BJ (cell line): ENCODE measurements at regions not wholly inside any gene's neighbourhood (a gene's known extent, or its start where the extent isn't known, plus 50 kb on each side); places are given as distances from the start of the nearest gene placed in this dataset.
A peak's percentile ranks its signal among the peaks of the same experiment; 100 is the strongest.

Experiments used
- CTCF ChIA-PET: fragments of 350-600 bp; formaldehyde crosslinking; extraction: SDS; loops from one replicate; lab custom pipeline; 2021; ENCODE audit warnings: antibody characterized with exemption, inconsistent platforms; lab: Yijun Ruan, JAX
- POLR2A ChIA-PET: fragments of 300-600 bp; sonication (Branson Sonifier 250); formaldehyde crosslinking; extraction: SDS; loops from one replicate; lab custom pipeline; 2021; ENCODE audit warnings: antibody characterized with exemption; lab: Charles Lee
- DNase-seq: peaks from one replicate; pipeline ENCODE4 v3.0.0-alpha.2; 2011; ENCODE audit warnings: low read depth
- H3K27me3 ChIP-seq: 2 replicates; pipeline ENCODE4 v1.6.0; 2011; ENCODE audit warnings: low read length; ENCODE audit not compliant: control insufficient read depth, insufficient read depth
- H3K36me3 ChIP-seq: 2 replicates; pipeline ENCODE4 v1.5.1; 2011; ENCODE audit warnings: low read length; ENCODE audit not compliant: control insufficient read depth, insufficient read depth
- H3K4me3 ChIP-seq: 2 replicates; pipeline ENCODE4 v1.5.1; 2011; ENCODE audit warnings: low read depth, mild to moderate bottlenecking, control low read depth, low read length
- CTCF ChIP-seq: IDR thresholded peaks from 2 replicates; pipeline ENCODE4 v1.5.1; 2011; ENCODE audit warnings: low read depth, mild to moderate bottlenecking, control low read depth, inconsistent platforms, low read length, moderate library complexity; ENCODE audit not compliant: insufficient read depth

GRCh38 chr13:63540061-63540460 lies 2124.4 kb upstream of the PCDH20 start:
- H3K36me3 ChIP-seq = no peaks in the 10 kb centered on the region
- POLR2A ChIA-PET = no interaction called here
- no peak overlapping the region for H3K4me3 ChIP-seq
- CTCF ChIA-PET = no interaction called here
- no peaks in the 10 kb centered on the region for H3K27me3 ChIP-seq
- no peak for TF ChIP-seq CTCF
- DNase-seq = no peak

GRCh38 chr13:63517371-63517770 lies 2101.7 kb upstream of the PCDH20 start:
- CTCF ChIA-PET = no interaction called here
- no peak for TF ChIP-seq CTCF
- POLR2A ChIA-PET = no interaction called here
- Histone ChIP-seq H3K36me3 (no peaks in the 10 kb centered on the region), H3K27me3 (no peaks in the 10 kb centered on the region), H3K4me3 (no peak overlapping the region)
- peak; percentile 61 for DNase-seq

GRCh38 chr13:63516124-63516523 lies 2100.5 kb upstream of the PCDH20 start:
- ChIA-PET CTCF (no interaction called here), POLR2A (no interaction called here)
- no peaks in the 10 kb centered on the region for H3K27me3 ChIP-seq
- no peak for DNase-seq
- no peaks in the 10 kb centered on the region for H3K36me3 ChIP-seq
- no peak for TF ChIP-seq CTCF
- H3K4me3 ChIP-seq = no peak overlapping the region

- POLR2A ChIA-PET = no interaction called here
- no peak for DNase-seq
- Histone ChIP-seq H3K4me3 (no peak overlapping the region), H3K27me3 (no peaks in the 10 kb centered on the region), H3K36me3 (no peaks in the 10 kb centered on the region)
- CTCF ChIA-PET = no interaction called here
- no peak for TF ChIP-seq CTCF
Observed at GRCh38 chr13:63514886-63515285, 2099.2 kb upstream of the PCDH20 start.

- no peak for DNase-seq
- Histone ChIP-seq H3K36me3 (no peaks in the 10 kb centered on the region), H3K27me3 (no peaks in the 10 kb centered on the region), H3K4me3 (no peak overlapping the region)
- ChIA-PET POLR2A (no interaction called here), CTCF (no interaction called here)
- no peak for TF ChIP-seq CTCF
Observed at GRCh38 chr13:63512095-63512494, 2096.4 kb upstream of the PCDH20 start.
